ENCODE measurements at regions not wholly inside any gene's neighbourhood (a gene's known extent, or its start where the extent isn't known, plus 50 kb on each side); places are given as distances from the start of the nearest gene placed in this dataset.
"Not testable (repeated sequence)": the region's sequence is repeated elsewhere in the genome, so short reads cannot be mapped to it uniquely, and the experiment has no call there.

DNA sequence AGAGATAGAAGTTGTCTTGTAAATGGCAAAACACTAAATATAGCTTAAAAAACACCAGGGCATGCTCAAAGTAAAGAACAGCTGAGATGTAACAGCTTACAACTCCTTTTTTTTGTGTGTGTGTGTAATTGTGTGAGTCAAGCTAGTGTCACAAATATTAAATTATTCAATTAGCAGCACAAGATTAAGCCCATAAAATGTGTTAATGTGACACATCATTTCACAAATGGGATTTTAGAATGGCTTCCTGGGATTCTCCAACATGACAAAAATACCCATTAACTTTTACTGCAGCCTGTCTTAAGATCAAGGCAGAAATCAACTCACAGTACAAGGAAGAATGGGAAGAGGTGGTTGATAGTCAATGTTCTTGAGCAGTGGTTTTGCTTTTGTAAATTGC, 251.4 kb downstream of the KIF20B start:
- DNase-seq = no peak

DNA sequence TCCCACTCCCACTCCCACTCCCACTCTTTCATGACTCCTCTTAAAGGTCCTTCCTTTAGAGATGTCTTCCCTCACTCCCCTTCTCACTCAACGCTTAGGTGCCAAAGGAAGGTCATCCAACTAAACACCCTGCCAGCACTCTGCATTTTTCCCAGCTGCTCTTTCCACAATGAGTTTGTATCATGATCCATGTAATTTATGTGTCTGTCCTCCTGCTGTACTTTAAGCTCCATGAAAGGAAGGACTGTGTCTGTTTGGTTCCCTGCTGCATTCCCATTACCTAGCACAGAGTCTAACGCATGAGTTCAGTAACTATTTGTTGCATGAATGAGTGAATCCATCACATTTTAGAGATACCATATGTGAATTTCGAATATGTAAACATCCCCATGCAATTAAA, 252.7 kb downstream of the KIF20B start:
- DNase-seq = no peak

DNA sequence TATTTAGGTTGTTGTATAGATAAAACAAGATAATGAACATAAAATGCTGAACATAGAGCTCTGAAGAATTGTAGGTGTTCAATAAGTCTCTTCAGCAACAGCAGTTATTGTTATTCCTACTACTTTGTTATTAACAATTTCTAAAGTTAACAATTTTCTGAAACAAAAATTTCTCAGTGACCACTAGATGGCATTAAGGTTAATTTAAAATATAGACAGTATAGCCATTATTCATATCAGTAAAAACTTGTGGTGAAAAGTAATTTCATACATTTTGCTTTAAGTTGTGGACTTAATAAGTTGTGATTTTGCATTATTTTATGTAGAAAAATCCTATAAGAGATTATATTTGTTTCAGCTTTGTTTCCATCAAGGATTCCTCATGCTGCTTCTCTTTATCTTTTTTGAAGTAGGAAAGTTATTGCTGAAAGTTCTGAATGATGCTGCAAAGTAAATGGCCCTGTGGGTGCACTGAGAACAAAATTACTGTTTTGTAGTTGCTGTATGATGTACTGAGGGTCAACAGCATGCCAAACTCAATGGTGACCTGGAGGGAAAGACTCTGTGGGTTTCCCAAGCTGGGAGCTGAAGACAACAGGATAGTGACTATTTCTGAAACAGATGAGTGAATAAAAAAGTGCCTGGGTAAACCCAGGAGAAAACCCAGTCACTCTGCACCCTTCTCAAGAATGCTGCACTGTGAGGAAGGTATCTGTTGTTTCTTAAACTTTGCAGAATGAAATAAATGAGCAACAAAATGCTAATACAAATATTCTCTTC, 253.6 kb downstream of the KIF20B start:
- no peak for DNase-seq

DNA sequence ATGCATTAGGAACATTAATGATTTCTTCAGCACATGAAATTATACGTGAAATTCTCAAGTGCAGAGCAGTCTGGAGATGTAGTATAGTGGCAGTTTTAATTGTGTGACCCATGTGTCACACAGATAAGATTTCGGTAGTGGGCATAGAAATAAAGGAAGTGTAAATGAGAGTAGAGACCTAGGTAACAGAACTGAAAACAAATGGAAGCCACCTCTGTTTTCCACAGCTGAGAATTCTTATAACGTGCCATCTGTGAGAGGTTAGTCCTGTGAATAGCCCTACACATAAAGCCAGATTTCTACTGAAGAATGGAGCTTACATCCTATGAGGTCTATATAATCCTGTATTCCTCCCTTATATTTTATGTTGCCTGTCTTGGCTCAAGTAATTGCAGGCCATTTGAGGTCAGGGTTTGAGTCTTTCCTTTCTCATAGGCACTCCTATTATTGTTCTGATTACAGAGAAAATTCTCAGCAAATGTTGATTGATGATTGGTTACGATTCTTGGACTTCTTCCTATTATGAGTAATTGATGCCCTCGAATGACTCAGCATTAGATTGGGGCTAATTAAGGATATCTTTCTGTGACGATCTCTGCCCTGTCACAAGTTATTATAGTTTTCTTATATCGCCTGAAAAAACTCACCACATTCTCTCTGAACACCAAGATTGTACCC, 258.2 kb downstream of the KIF20B start:
- DNase-seq = no peak

DNA sequence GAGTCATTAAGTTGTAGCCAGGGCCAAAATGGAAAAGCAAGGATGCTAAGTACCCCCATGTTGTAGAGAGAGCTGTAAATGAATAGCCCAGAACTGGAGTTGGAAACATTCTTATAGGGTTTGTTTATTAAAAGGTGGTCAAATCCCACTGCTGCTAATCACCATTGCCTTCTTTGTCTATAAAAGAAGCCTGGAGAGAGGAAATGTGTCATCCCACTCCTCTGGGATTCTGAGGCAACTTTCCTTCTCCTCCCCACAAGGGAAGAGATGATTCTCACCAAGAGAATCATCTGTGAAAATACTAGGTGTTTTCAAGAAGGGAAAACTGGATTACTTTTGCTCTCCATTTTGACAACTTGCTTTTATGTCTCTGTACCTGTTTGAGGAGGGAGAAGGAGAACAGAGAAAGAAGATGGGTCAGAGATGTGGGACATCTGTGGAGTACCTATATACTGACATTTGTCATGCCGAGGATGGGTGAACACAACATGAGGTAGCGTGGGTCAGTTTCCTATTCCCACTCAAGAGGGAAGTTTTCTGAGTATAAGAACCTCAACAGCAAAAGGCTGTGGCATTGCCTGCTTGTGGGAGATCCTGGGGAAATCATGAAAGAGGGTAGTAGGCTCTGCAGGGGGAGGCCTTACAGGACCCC, 262.2 kb downstream of the KIF20B start:
- DNase-seq = no peak

DNA sequence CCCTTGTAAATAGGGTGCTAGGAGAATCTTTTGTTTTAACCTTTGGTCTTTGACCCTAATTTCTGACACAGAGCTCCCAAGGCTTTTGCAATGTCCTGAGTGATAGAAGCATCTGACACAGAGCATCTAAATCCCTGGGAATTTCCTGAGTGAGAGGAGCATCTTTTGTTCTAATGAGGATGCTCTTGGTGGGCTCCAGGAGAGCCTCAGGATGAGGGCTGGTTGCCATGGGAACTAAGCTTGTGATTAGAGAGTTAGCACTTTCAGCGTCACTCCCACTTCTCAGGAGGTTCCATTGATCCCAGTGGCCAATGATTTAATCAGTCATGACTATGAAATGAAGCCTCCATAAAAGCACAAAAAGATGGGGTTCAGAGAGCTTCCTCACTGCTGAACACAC, 264.8 kb downstream of the KIF20B start:
- no peak for DNase-seq

DNA sequence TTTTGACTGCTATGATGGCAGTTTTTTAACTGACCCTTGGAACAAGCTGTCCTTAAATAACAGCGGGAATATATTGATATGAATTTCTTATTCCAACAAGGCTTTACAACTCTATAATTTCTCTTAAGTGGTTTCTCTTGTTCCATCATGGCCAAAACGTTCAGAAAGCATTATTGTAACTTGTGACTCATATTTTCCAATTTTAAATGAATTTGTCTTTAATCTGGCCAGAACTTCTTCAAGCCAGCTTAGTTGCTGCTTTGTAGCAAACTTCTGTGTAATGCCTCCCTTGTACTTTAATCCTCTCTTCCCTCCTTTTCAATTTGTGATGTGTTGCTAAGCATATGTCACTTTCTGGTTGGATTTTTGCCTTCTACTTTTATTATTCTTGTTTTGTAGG, 271.9 kb downstream of the KIF20B start:
- DNase-seq = no peak

DNA sequence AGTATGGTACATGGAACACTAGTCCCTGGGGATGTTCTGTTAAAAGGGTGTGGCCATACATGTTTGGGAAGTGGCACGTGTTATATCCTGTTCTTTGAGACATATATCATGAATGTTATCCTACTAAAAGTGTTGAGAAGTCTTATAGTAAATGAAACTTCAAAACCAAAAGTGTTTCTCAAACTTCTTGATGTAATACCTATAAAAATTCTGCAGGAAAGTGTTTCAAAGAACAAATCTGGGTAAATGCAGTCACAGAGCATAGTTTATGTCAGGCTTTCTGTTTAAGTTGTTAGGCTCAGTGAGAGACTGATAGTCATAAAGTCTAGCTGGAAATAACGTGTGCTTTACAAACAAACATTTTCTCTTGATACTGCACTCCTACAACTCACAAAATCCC, 273.7 kb downstream of the KIF20B start:
- peak; percentile 7 for DNase-seq

DNA sequence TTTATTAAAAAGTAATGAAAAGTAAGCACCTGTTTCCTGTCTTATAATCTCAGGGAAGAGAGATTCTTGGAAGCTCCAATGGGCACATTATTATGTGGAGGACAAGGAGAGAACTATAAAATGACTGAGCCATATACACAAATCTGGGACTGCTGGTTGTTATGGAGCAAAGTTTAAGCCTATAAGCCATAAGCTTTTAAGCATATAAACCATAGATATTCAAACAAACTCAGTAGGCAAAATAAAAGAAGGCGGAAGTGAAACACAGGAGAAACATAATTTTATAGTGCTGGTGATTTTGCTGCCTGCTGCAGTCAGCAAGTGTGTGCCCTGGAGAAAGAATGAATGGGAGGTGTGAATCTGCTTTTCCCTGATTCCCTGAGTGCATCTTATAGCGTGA, 274.4 kb downstream of the KIF20B start:
- DNase-seq = no peak

DNA sequence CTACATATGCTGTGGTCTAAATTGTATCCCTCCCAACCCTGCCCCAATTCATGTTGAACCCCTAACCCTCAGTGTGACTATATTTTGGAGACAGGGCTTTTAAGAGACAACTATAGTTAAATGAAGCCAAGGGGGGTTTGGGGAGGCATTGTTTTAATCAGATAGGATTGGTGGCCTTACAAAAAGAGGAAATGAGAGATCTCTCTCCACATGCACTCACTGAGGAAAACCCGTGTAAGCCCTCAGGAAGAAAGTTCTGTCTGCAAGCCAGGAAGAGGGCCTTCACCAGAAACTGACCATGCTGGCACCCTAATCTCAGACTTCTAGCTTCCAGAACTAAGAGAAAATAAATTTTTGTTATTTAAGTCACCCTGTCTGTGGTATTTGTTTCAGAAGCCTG, 276.7 kb downstream of the KIF20B start:
- no peak for DNase-seq

DNA sequence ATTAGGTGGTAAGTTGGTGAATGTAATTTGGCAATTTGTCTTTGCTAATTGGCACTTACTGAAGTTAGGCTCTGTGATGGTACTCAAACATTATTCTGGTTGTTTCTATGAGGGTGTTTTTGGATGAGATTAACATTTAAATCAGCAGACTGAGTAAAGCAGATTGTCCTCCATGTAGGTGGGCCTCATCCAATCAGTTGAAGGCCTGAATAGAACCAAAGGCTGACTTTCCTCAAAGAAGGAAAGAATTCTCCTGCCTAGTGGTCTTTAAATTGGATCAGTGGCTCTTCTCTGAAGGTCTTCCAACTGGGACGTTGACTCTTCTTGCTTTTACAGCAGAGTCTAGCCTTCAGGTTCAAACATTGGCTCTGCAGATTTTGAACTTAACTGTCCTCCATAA, 278.3 kb downstream of the KIF20B start:
- no peak for DNase-seq

DNA sequence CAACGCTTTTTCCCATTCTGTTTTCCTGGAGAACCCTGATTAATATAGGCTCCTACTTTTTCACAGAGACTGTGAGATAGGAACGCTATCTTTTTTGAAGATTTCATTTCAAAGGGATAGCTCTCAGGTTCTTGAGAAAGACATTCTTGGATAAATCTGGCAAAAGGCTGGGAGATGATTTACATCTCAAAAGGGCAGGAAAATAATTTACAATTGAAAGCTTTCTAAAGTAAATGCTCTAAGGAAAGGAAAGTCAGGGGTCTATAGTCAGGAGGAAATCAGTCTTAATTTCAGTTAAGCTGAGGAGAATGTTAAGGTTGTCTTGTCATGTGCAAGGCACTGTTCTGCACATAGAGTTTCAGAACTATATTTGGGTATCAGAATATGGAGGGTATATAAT, 278.8 kb downstream of the KIF20B start:
- no peak for DNase-seq

DNA sequence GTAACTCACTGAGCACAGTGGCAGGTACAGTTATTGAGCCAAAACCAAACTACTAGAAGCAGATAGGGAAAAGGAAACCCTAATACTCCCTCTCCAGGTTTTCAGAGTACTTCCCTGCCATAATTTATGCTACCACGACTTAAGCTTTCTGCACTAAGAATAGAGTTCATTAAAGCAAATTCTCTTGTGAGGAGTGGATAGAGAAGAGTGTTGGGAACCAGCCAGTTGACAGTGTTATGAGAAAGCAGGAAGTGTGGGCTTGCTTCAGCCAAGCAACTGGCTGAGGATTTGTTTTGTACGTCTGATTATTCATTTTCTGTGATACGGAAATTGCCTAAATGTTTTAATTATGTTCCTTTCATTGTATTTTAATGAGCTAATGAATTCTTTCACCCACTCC, 280.5 kb downstream of the KIF20B start:
- DNase-seq = no peak

DNA sequence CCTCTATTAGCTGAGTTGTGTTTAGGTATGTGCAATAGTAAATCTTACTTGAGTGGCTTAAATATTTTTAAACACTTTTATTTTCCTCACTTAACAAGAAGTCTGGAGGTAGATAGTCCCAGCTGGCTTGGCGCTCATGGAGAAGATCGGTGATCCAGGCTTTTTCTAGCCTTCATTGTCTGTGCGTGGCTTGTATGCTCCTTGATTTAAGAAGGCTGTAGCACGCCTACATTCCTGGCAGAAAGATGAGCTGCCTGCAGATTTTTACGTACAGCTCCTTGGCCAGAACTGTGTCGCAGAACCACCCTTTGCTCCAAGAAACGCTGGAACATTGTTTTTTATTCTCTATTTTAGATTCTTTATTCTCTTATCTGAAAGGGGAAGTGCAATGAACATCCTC, 284.1 kb downstream of the KIF20B start:
- no peak for DNase-seq

DNA sequence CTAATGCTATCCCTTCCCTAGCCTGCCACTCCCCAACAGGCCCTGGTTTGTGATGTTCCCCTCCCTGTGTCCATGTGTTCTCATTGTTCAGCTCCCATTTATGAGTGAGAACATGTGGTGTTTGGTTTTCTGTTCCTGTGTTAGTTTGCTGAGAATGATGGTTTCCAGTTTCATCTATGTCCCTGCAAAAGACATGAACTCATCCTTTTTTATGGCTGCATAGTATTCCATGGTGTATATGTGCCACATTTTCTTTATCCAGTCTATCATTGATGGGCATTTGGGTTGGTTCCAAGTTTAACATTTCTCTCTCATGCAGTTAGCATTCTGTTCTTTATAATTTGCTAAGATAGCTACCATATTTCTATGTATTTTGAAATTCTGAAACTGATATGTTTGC, 287.0 kb downstream of the KIF20B start:
- DNase-seq = not testable (repeated sequence)

DNA sequence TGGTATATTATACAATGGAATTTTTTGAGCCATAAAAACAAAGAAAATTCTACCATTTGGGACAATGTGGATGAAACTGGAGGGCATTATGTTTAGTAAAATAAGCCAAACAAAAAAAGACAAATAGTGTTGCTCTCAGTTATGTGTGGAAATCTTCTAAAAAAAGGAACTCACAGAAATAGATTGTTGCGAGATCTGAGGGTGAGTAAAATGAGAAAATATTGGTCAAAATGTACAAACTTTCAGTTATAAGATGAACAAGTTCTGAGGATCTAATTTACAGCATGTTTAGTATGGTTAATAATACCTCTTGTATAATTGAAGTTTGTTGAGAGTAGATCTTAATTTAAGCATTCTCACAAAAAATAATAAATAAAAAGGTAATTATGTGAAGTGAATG, 291.2 kb downstream of the KIF20B start:
- no peak for DNase-seq

DNA sequence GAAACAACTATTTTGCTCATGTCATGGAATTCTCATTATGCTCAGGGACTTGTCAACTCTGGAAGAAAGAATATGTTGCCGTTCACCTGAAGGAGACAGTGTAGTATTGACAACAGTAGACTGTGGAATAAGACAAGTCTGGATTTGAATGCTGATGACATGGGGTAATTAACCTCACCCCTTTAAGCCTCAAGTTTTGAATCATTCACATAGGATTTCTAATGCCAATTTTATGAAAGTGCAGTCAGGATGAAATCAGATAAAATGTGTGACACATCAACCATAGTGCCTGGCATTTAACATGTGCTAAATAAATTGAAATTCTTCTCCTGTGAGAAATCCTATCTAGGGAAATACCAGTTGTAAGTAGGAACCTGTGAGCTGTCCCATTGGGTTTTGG, 305.8 kb downstream of the KIF20B start:
- no peak for DNase-seq

DNA sequence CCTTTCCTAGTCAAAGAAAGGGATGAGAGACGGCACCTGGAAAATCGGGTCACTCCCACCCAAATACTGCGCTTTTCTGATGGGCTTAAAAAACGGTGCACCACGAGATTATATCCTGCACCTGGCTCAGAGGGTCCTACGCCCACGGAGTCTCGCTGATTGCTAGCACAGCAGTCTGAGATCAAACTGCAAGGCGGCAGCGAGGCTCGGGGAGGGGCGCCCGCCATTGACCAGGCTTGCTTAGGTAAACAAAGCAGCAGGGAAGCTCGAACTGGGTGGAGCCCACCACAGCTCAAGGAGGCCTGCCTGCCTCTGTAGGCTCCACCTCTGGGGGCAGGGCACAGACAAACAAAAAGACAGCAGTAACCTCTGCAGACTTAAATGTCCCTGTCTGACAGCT, 309.9 kb downstream of the KIF20B start:
- not testable (repeated sequence) for DNase-seq

DNA sequence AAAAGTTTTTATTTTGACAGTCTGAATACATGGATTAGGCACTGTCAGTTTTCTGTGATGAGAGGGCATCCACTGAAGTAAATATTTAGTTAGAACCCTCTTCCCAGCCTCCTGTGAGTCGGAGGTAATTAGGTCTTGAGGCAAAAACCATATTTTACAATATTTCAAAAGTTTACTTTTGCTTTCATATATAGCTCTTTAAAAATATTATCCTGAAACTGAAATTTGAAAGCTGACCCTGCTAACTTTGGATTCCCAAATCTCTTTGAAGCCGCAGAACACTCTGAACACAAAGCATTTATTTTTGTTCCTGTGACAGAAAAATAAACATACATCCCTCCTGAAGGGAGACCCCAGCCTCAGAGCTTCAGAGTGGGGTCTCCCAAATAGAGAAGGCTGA, 317.4 kb downstream of the KIF20B start:
- no peak for DNase-seq

DNA sequence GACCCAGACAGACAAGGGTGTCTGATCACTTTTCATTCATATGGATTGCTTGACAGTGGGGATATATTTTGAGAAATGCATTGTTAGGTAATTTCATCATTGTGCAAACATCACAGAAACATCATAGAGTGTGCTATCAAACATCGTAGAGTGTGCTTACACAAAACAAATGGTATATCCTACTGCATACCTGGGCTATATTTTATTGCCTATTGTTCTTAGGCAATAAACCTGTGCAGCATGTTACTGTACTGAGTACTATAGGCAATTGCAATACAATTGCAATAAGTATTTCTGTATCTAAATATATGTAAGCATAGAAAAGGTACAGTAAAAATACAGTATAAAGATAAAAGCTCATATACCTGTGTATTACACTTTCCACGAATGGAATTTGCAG, 319.1 kb downstream of the KIF20B start:
- DNase-seq = peak; percentile 46

DNA sequence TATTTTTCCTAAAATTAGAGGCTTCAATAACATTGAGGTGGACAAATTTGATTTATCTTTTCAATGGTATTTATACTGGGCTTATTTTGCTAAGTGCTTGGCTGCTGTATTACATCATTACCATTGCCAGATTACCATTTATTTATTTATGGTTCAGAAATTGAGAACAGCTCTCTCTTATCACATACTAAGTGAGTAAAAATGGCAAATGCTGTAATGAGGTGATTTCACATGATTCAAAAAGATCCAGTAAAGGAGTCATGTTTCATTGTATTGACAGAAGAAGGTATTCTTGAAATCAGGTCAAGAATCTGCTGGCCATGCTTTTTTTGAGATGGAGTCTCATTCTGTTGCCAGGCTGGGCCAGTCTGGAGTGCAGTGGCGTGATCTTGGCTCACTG, 322.6 kb downstream of the KIF20B start:
- peak; percentile 33 for DNase-seq

DNA sequence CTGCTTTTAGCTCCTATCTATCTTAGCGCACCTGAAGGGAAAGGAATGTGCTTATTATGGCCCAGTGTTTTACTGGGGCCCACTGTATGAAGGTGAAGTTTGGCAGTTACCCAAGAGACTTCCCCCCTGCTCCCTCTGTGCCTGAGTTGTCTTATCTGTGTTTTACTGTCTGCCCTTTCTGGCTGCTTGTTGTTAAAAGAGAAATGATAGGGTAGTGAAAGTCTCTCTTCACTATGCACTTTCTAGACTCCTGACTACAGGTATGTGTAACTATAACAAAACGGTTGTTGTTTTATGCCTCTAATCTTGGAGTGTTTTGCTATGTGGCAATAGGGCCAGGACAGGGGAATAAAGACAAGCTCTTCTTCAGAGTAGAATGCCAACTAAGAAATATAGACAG, 326.9 kb downstream of the KIF20B start:
- no peak for DNase-seq

DNA sequence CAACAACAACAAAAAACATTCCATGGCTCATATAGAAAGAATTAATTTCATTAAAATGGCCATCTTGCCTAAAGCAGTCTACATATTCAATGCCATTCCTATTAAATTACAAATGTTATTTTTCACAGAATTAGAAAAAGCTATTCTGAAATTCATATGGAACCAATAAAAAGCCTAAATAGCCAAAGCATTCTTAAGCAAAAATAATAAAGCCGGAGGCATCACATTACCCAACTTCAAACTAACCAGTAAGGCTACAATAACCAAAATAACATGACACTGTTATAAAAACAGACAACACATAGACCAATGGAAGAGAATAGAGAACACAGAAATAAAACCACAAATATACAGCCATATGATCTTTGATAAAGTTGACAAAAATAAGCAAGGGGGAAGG, 330.4 kb downstream of the KIF20B start:
- DNase-seq = no peak

DNA sequence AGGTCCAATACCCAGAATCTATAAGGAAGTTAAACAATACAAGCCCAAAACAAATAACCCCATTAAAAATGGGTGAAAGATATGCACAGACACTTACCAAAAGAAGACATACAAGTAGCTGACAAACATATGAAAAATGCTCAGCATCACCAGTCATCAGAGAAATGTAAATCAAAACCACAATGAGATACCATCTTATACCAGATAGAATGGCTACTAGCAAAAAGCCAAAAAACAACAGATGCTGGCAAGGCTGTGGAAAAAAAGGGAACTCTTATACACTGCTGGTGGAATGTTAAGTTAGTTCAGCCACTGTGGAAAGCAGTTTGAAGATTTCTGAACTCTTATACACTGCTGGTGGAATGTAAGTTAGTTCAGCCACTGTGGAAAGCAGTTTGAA, 331.1 kb downstream of the KIF20B start:
- no peak for DNase-seq

Data from DMS153 (cell line).